ENCODE measurements at regions not wholly inside any gene's neighbourhood (a gene's known extent, or its start where the extent isn't known, plus 50 kb on each side); places are given as distances from the start of the nearest gene placed in this dataset.
"Not testable (repeated sequence)": the region's sequence is repeated elsewhere in the genome, so short reads cannot be mapped to it uniquely, and the experiment has no call there.

DNA sequence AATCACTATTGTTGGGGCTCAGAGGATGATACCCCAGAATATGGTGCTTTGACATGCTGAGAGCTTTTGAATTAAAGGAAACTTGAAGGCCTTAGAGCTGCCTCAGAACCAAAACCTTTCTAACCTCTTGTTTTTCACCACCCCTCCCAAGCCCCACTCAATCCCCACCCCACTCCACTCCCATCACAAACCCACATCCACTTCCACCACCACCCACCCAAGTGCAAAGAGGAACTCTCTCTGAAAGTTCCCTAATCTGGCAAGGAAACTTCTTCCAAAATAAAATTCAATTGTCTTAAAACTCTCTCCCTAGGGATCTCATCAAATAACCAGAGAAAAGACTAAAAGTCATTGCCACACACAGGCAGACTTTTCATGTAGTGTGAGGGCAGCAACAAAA lies 301.2 kb upstream of the ARHGEF26 start:
- ATAC-seq (no peak), DNase-seq (ENCODE audit: low read depth, low spot score) (no peak)
- H4K20me1 ChIP-seq (ENCODE audit: insufficient read depth), result no peaks in the 10 kb centered on the region
- POLR2A ChIA-PET, result no interaction called here
- no peaks in the 10 kb centered on the region for H3K79me2 ChIP-seq (ENCODE audit: insufficient read depth, low read length)
- CTCF ChIA-PET, result no interaction called here
- H3K9me2 ChIP-seq (ENCODE audit: insufficient read depth), result no peaks in the 10 kb centered on the region
- intact Hi-C loops (cut with micrococcal nuclease), result no loop called here
- no peak for TF ChIP-seq RAD21 (IDR thresholded peaks at IDR 0.05; ENCODE audit: low read depth)
- H3K9ac ChIP-seq (ENCODE audit: low read length), result no peak overlapping the region
- no peaks in the 10 kb centered on the region for H3K4me1 ChIP-seq (ENCODE audit: control insufficient read depth in 1 of 2, insufficient read depth in 2 of 2, low read length in 2 of 2)
- H3K27ac ChIP-seq (ENCODE audit: low read depth, low read length), result no peak overlapping the region
- no peaks in the 10 kb centered on the region for H3K9me3 ChIP-seq (ENCODE audit: control insufficient read depth in 1 of 2, insufficient read depth in 1 of 2, low read depth in 1 of 2, low read length in 2 of 2)
- RAD21 ChIA-PET (ENCODE audit: low non-redundant PET in 1 of 2, low total read pairs in 2 of 2, uncharacterized antibody in 2 of 2, unreplicated experiment in 2 of 2), result no interaction called here
- H2AFZ ChIP-seq (ENCODE audit: low read depth, low read length, poor library complexity, severe bottlenecking), result no peak overlapping the region
- no peaks in the 10 kb centered on the region for H3K27me3 ChIP-seq (ENCODE audit: insufficient read depth, low read length)
- no peak overlapping the region for H3K4me2 ChIP-seq (ENCODE audit: low read length)
- BruUV-seq (replicated peaks), result no TSS peak
- H3K4me3 ChIP-seq (replicated peaks in 1 of 2; ENCODE audit: low read depth in 1 of 2, low read length in 2 of 2), result no peak overlapping the region
- H3K36me3 ChIP-seq (ENCODE audit: control insufficient read depth in 1 of 2, insufficient read depth in 2 of 2, low read length in 2 of 2), result no peaks in the 10 kb centered on the region

DNA sequence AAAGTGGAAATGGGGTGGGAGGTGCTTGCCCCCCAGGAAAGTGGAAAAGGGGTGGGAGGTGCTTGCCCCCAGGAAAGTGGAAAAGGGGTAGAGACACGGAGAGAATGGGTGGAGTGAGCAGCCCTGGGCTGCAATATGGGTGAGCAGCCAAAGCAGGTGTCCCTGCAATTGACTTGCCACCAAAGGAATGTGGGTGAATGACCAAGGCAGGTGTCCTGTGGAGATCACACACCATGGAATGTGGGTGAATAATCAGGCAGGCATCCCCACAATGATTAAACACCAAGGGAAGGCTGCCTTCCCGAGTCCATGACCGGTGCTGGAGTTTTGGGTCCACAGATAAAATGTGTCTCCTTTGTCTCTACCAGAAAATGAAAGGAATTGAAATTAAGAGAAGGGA lies 292.8 kb upstream of the ARHGEF26 start:
- H3K36me3 ChIP-seq (ENCODE audit: control insufficient read depth in 1 of 2, insufficient read depth in 2 of 2, low read length in 2 of 2); H3K4me3 ChIP-seq (replicated peaks in 1 of 2; ENCODE audit: low read depth in 1 of 2, low read length in 2 of 2); POLR2A ChIA-PET; H3K9me2 ChIP-seq (ENCODE audit: insufficient read depth); H2AFZ ChIP-seq (ENCODE audit: low read depth, low read length, poor library complexity, severe bottlenecking); DNase-seq (ENCODE audit: low read depth, low spot score); H3K27ac ChIP-seq (ENCODE audit: low read depth, low read length); H3K79me2 ChIP-seq (ENCODE audit: insufficient read depth, low read length); H4K20me1 ChIP-seq (ENCODE audit: insufficient read depth); H3K9ac ChIP-seq (ENCODE audit: low read length); RAD21 ChIA-PET (ENCODE audit: low non-redundant PET in 1 of 2, low total read pairs in 2 of 2, uncharacterized antibody in 2 of 2, unreplicated experiment in 2 of 2); H3K9me3 ChIP-seq (ENCODE audit: control insufficient read depth in 1 of 2, insufficient read depth in 1 of 2, low read depth in 1 of 2, low read length in 2 of 2); H3K27me3 ChIP-seq (ENCODE audit: insufficient read depth, low read length); intact Hi-C loops (cut with micrococcal nuclease); BruUV-seq (replicated peaks); CTCF ChIA-PET: not testable (repeated sequence)
- Histone ChIP-seq H3K4me2 (ENCODE audit: low read length) (peak overlapping the region; percentile 40), H3K4me1 (ENCODE audit: control insufficient read depth in 1 of 2, insufficient read depth in 2 of 2, low read length in 2 of 2) (peaks cover 0 to 26% of the 10 kb centered on the region in 2 experiments; a peak in 2 of 4 replicates)
- peak; percentile 67; the same call in 1 of the 2 replicates for ATAC-seq

GRCh38 chr3:153829606-153830170 lies 291.5 kb upstream of the ARHGEF26 start:
- POLR2A ChIA-PET, result no interaction called here
- no peaks in the 10 kb centered on the region for H4K20me1 ChIP-seq (ENCODE audit: insufficient read depth)
- H3K9me2 ChIP-seq (ENCODE audit: insufficient read depth), result no peaks in the 10 kb centered on the region
- no peak overlapping the region for H3K9ac ChIP-seq (ENCODE audit: low read length)
- no peaks in the 10 kb centered on the region for H3K36me3 ChIP-seq (ENCODE audit: control insufficient read depth in 1 of 2, insufficient read depth in 2 of 2, low read length in 2 of 2)
- no peaks in the 10 kb centered on the region for H3K79me2 ChIP-seq (ENCODE audit: insufficient read depth, low read length)
- no peak overlapping the region for H3K27ac ChIP-seq (ENCODE audit: low read depth, low read length)
- CTCF ChIA-PET, result no interaction called here
- BruUV-seq (replicated peaks), result no TSS peak
- TF ChIP-seq SIN3A (IDR thresholded peaks at IDR 0.05; ENCODE audit: low read depth), result no peak
- no peak for TF ChIP-seq SRF (IDR thresholded peaks at IDR 0.05; ENCODE audit: low read depth)
- no peak for TF ChIP-seq ELF1 (IDR thresholded peaks at IDR 0.05; ENCODE audit: borderline replicate concordance, low read depth)
- TF ChIP-seq MAX (IDR thresholded peaks at IDR 0.05), result no peak
- no peak for TF ChIP-seq CBX3 (IDR thresholded peaks at IDR 0.05; ENCODE audit: low read depth)
- TF ChIP-seq FOSL1 (IDR thresholded peaks at IDR 0.05; ENCODE audit: low read depth), result no peak
- no peak for TF ChIP-seq ZBTB33 (IDR thresholded peaks at IDR 0.05; ENCODE audit: extremely low read depth, insufficient replicate concordance, low read length)
- no peak for TF ChIP-seq EZH2 (IDR thresholded peaks at IDR 0.05)
- no peak for TF ChIP-seq JUND (IDR thresholded peaks at IDR 0.05)
- TF ChIP-seq POLR2AphosphoS5 (IDR thresholded peaks at IDR 0.05; ENCODE audit: low read depth, low read length), result no peak
- peaks cover 0 to 26% of the 10 kb centered on the region in 2 experiments; a peak in 2 of 4 replicates for H3K4me1 ChIP-seq (ENCODE audit: control insufficient read depth in 1 of 2, insufficient read depth in 2 of 2, low read length in 2 of 2)
- no peak overlapping the region for H3K4me3 ChIP-seq (replicated peaks in 1 of 2; ENCODE audit: low read depth in 1 of 2, low read length in 2 of 2)
- no peak overlapping the region for H3K4me2 ChIP-seq (ENCODE audit: low read length)
- intact Hi-C loops (cut with micrococcal nuclease), result no loop called here
- DNase-seq (ENCODE audit: low read depth, low spot score) (no peak), ATAC-seq (no peak)
- RAD21 ChIA-PET (ENCODE audit: low non-redundant PET in 1 of 2, low total read pairs in 2 of 2, uncharacterized antibody in 2 of 2, unreplicated experiment in 2 of 2), result no interaction called here
- H3K27me3 ChIP-seq (ENCODE audit: insufficient read depth, low read length), result no peaks in the 10 kb centered on the region
- H2AFZ ChIP-seq (ENCODE audit: low read depth, low read length, poor library complexity, severe bottlenecking), result peak overlapping the region; percentile 75
- no peaks in the 10 kb centered on the region for H3K9me3 ChIP-seq (ENCODE audit: control insufficient read depth in 1 of 2, insufficient read depth in 1 of 2, low read depth in 1 of 2, low read length in 2 of 2)

Measured in HCT116 (cell line).